ENCODE measurements at regions not wholly inside any gene's neighbourhood (a gene's known extent, or its start where the extent isn't known, plus 50 kb on each side); places are given as distances from the start of the nearest gene placed in this dataset.

DNA sequence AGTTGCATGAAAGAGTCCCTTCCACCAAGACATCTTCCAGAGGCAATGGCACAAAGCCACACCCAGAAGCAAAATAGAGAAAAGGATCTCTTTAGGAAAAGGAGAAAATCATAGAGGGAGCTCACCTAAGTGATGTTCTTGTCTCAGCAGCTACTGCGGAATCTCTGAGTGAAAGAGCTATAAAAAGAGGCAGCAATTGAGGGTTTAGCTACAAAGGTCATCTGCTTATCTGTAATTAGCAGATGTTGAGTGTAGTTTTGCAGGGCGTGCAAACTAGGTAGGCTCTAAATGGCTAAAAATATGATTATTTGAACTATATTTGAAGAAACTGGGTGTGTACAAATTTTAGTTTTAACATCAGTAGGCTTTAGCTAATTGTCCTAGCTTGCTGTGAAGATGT is 276.0 kb downstream of the HS3ST1 start:
- no peak for DNase-seq

DNA sequence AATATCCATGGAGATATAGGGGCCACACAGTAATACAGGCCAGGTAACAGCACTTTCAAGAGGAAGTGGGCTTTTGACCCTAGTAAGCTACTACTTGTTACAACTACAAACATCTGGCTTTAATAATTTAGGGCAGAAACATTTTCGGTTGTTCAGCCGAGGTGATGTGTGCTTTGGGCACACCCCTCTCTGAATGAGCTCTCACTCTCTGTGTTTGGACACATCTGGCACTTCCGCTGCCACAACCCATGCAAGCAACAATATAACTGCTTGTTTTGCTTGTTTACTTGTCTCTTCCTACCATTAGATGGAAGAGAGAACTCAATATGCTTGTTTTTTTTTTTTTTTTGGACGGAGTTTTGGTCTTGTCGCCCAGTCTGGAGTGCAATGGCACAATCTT is 277.2 kb downstream of the HS3ST1 start:
- Mint-ChIP-seq H3K4me1 (peaks cover 58% of the 10 kb centered on the region), H3K27ac (no peak overlapping the region), H3K9me3 (peaks cover 27% of the 10 kb centered on the region), H3K36me3 (ENCODE audit: low read depth) (peaks cover 5% of the 10 kb centered on the region), H3K4me3 (no peak overlapping the region), H3K27me3 (ENCODE audit: low read depth, poor library complexity) (peaks cover 6% of the 10 kb centered on the region)
- TF ChIP-seq, protein P1, sequence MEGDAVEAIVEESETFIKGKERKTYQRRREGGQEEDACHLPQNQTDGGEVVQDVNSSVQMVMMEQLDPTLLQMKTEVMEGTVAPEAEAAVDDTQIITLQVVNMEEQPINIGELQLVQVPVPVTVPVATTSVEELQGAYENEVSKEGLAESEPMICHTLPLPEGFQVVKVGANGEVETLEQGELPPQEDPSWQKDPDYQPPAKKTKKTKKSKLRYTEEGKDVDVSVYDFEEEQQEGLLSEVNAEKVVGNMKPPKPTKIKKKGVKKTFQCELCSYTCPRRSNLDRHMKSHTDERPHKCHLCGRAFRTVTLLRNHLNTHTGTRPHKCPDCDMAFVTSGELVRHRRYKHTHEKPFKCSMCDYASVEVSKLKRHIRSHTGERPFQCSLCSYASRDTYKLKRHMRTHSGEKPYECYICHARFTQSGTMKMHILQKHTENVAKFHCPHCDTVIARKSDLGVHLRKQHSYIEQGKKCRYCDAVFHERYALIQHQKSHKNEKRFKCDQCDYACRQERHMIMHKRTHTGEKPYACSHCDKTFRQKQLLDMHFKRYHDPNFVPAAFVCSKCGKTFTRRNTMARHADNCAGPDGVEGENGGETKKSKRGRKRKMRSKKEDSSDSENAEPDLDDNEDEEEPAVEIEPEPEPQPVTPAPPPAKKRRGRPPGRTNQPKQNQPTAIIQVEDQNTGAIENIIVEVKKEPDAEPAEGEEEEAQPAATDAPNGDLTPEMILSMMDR (IDR thresholded peaks at IDR 0.05), result no peak
- DNase-seq, result no peak

More for the DNA sequence above, 276.0 kb downstream of the HS3ST1 start:
- peaks cover 5% of the 10 kb centered on the region for H3K36me3 Mint-ChIP-seq (ENCODE audit: low read depth)
- peaks cover 24% of the 10 kb centered on the region for H3K9me3 Mint-ChIP-seq
- H3K4me3 Mint-ChIP-seq, result no peak overlapping the region
- peaks cover 6% of the 10 kb centered on the region for H3K27me3 Mint-ChIP-seq (ENCODE audit: low read depth, poor library complexity)
- TF ChIP-seq, protein P1 (IDR thresholded peaks at IDR 0.05), result no peak
- peaks cover 58% of the 10 kb centered on the region for H3K4me1 Mint-ChIP-seq
- no peak overlapping the region for H3K27ac Mint-ChIP-seq

DNA sequence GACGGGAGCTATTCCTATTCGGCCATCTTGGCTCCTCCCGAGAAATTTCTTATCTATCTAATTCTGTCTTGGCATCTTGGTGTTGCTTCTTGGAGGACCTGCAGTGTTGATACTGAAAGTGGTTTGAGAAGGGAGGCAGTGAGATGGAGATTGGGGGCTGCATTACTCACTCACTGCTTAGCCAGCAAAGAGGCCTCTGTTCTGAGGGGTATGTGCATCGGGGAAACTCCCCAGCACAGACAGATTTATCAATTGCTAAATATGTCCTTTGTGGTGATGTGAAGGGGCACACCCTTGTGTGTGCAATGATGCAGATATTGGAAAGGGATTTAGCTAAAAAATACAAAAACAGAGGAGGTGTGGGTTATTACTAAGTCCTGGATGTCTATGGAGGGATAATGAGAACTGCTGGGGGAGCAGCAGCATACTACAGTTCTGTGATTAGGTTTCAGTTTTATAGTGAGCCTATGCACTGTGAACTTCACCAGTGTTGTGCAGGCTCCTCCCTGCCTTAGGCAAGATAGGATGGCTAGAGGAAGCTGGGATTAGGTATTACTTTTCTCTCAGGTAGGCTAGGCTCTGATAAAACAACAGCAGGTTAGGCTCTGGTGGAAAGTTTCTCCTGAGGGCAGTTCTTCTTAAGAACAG is 279.0 kb downstream of the HS3ST1 start:
- Mint-ChIP-seq H3K27ac (peak overlapping the region; percentile 13), H3K9me3 (peaks cover 27% of the 10 kb centered on the region), H3K36me3 (ENCODE audit: low read depth) (peaks cover 5% of the 10 kb centered on the region), H3K27me3 (ENCODE audit: low read depth, poor library complexity) (peaks cover 3% of the 10 kb centered on the region), H3K4me3 (peak overlapping the region; percentile 61), H3K4me1 (peaks cover 44% of the 10 kb centered on the region)
- DNase-seq, result no peak
- TF ChIP-seq, protein P1 (IDR thresholded peaks at IDR 0.05), result no peak

DNA sequence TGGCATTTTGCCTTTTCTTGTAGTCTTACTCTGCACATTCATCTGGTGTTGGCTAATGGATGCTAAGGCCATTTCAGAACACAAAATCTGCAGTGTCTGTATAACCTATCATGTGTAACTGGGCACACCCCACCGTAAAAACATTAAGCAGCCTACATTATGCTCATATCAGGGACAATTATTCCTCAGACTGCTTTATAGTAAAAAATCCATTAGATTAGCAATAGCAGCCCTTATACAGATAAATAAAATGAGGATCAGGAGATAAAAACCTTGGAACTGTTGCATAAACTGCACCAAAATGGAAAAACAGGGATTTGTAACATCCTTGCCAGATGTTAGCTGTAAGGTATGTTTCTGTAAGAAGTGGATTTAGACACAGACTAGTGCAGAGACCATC is 288.8 kb downstream of the HS3ST1 start:
- Mint-ChIP-seq H3K9me3 (peaks cover 17% of the 10 kb centered on the region), H3K4me1 (no peaks in the 10 kb centered on the region), H3K27me3 (ENCODE audit: low read depth, poor library complexity) (peaks cover 3% of the 10 kb centered on the region), H3K4me3 (no peak overlapping the region), H3K36me3 (ENCODE audit: low read depth) (peaks cover 12% of the 10 kb centered on the region), H3K27ac (no peak overlapping the region)
- DNase-seq, result no peak
- TF ChIP-seq, protein P1 (IDR thresholded peaks at IDR 0.05), result no peak

DNA sequence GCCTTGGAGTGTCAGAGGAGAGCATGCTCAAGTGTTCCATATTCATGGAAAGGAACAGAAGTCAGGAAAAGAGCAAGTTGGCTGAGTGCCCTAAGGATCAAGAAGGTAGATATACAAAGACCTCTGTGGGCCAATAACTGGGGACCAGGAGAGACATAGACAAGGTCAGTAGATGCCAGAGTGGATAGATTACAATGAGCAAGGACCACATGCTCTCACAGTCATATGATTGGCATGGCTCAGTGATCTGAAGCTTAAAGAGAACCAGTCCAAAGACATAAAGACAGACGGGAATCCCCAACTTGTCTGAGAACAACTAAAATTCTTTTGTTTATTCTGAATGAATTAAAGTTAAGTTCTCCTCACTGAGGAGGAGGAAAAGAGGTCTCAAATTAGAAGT is 289.7 kb downstream of the HS3ST1 start:
- DNase-seq, result no peak
- TF ChIP-seq, protein P1 (IDR thresholded peaks at IDR 0.05), result no peak
- H3K9me3 Mint-ChIP-seq, result peaks cover 17% of the 10 kb centered on the region
- peaks cover 3% of the 10 kb centered on the region for H3K27me3 Mint-ChIP-seq (ENCODE audit: low read depth, poor library complexity)
- no peaks in the 10 kb centered on the region for H3K4me1 Mint-ChIP-seq
- H3K27ac Mint-ChIP-seq, result no peak overlapping the region
- H3K4me3 Mint-ChIP-seq, result no peak overlapping the region
- H3K36me3 Mint-ChIP-seq (ENCODE audit: low read depth), result peaks cover 12% of the 10 kb centered on the region

DNA sequence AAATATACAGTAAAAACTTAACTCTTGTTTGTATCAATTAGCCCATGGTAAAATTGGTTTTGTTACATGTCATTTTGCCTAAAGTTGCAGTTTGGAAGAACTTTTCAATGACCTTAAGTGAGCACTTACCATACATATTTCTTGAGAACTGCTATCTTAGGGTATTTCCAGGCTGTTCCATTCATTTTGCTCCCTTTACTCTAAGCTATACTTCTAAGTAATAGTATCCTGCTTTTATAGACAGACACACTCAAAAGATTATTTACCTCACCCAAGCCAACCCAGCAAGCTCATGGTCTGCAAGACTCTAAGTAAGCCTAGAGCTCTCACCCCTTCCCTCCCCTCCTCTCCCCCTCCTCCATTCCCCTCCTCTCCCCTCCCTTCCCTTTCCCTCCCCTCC is 294.0 kb downstream of the HS3ST1 start:
- no peak overlapping the region for H3K4me3 Mint-ChIP-seq

More for the DNA sequence above, 294.0 kb downstream of the HS3ST1 start:
- Mint-ChIP-seq H3K36me3 (ENCODE audit: low read depth) (peaks cover 5% of the 10 kb centered on the region), H3K9me3 (peaks cover 9% of the 10 kb centered on the region), H3K4me1 (no peaks in the 10 kb centered on the region), H3K27ac (no peak overlapping the region), H3K27me3 (ENCODE audit: low read depth, poor library complexity) (peaks cover 6% of the 10 kb centered on the region)
- no peak for DNase-seq
- TF ChIP-seq, protein P1 (IDR thresholded peaks at IDR 0.05), result no peak
